Midbrain (tissue), 1 donor: ENCODE measurements at regions not wholly inside any gene's neighbourhood (a gene's known extent, or its start where the extent isn't known, plus 50 kb on each side); places are given as distances from the start of the nearest gene placed in this dataset.
"Not testable (repeated sequence)": the region's sequence is repeated elsewhere in the genome, so short reads cannot be mapped to it uniquely, and the experiment has no call there.

Experiments used
- DNase-seq: peaks from one replicate; lab custom pipeline; 2025; lab: John Stamatoyannopoulos, UW

DNA sequence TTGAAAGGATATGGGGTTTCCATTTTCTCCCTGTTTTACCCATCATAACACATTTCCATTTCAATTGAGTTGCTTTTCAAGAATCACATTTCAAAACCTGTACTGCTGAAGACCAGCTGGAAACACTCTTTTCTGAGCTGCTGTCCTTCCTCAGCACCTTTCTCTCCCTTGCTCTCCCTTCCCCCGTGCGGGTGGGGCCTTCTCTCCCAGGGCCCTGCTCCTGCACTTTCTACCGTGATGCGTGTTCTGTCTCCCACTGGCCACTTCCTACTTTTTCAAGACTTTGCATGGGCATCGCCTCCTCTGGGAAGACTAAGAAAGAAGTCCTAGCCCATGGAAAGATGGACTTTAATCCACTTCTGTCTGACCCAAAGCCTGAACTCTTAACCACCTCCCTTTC lies 390.4 kb downstream of the PTPRU start:
- DNase-seq = no peak

DNA sequence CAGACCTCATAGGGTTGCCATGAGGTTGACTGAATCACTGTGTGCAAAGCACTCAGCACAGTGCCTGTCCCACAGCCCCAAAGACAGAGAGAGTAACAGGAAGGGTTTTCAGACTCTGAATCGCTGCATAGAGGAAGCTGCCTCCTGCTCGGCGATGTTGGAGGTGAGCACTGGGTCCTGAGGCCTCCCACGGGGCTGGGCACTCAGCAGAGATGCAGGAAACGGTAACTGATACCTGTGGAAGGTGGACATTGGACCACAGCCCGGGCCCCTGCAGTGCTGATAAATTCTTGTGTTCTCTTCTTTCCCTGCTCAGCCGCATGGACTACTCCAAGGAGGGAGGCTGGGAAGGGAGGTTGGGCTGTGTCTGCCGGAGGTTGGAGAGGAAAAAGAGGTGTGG lies 389.7 kb downstream of the PTPRU start:
- no peak for DNase-seq

DNA sequence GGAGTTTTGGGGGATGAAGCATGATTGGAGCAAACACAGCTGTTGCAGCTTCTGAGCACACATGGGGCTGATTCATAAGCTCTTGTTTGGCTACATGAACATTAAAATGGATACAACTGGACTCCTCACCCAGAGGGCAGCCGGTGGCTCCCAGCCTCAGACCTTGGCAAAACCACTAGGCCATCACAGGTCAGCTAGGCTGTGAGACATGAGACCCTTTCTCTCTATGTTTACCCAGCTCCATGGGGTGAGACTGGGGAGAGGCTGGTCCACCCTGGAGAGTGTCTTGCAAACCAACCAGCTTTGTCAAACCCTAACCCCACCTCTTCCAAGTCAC lies 388.7 kb downstream of the PTPRU start:
- no peak for DNase-seq

DNA sequence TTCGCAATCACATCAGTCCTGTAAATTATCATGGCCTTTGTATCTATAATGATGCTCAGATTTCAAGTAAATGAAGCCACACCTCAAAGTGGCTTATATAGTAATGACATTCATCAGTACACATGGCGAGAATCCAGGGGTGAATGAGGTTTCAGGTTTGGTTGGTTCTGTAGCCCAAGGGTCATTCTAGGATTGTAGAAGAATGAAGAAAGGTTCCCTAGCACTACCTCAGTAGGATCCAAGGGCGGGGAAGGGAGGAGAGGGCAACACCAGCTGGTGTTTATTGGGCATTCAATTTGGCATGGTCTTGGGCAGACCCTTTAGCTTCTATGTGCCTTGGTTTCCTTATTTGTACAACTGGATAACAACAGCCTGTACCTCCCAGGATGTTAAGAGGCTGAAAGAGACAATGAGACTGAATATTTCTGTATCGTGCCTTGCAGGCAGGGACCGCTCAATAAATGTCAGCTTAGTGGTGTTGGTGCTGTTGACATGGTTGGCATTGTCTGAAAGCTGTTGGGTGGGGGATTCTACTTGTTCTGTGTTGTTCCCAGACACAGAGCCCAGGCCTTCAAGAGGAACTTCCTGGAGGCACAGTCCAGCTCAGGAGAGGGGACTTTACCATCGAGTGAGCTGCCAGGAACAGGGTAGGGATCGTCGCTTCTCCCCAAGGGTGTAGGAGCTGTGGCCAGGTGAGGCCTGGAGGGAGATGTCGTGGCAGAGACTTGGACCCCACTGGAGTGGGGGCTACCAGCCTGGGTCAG lies 388.2 kb downstream of the PTPRU start:
- no peak for DNase-seq

DNA sequence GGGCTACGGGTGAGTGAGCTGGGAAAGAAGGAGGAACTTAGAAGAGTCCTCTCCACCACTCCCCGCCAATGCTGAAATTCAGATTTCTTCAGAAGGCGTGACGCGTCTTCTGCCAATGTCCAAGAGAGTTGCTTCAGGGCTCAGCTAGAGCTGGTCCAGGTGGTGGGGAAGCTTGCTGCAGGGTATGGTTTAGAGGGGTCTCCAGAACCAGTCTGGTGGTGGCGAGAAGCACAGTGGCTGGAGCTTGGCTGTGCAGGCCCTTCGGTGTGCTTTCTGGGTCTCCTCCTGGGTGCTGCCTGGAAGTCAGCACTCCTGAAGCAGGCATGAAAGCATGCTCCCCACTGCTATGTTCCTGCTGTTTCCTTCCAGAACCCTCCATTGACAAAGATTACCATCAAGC lies 387.2 kb downstream of the PTPRU start:
- no peak for DNase-seq

DNA sequence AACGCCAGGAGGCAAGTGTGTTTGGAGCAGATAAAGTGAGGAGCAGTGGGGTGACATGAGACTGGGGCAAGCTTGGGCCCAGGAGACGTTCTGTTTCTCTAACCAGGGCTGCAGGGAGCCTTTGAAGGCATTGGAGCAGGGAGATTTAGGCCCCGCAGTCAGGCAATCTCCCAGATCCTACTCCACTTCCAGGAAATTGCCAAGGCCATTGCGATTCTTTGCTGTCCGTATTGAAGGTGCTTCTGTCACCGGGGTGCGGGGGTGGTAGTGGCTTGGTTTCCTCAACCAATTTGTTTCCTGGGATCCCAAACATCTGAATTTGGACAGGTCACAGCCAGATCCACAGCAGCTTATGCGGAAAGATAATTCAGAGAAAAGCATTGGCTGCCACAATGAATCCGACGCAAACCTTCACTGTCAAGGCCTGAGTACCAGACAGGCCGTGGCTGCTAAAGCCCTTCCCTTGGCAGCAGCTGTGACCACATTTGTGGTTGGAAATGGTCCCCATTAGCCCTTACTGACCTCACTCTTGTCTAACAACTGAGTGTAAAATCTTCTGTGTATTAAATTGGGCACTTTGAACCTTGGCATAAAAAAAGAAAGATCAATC lies 385.6 kb downstream of the PTPRU start:
- no peak for DNase-seq

DNA sequence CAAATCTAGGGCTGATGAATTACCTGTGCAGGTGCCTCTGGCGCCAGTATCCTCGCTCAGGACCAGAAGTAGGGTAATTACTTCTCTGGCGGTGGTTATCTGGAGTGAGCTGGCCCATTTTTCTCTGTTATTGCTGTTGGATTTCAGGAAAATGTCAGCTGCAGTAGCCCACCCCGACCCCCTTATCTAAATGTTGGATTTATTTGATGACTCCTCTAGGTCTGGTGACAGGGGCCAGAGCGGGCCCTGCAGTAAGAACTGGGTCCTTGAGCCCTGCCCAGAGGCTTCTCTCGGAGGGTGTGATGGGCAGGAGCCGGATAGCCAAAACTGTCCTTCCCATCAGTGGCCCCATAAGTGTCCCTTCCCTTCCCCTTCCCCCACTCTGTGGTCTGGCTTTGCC lies 384.3 kb downstream of the PTPRU start:
- no peak for DNase-seq

DNA sequence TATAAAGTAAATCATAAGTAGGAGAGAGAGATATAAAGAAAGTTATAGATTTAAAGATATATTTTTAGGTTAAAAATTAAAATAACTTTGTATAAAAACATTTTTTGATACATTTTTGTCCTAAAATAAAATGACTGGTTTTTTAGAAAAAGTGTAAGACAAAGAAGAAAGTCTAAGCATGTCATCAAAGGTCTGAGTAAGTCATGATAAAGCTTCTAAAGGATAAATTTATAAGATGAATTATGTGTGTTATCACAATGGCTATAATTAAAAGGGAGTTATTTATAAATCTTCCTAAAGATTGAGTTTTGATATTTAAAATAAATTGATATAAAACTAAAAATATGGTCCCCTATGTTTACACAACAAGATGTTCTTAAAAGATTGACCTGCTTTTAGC lies 370.9 kb downstream of the PTPRU start:
- no peak for DNase-seq

DNA sequence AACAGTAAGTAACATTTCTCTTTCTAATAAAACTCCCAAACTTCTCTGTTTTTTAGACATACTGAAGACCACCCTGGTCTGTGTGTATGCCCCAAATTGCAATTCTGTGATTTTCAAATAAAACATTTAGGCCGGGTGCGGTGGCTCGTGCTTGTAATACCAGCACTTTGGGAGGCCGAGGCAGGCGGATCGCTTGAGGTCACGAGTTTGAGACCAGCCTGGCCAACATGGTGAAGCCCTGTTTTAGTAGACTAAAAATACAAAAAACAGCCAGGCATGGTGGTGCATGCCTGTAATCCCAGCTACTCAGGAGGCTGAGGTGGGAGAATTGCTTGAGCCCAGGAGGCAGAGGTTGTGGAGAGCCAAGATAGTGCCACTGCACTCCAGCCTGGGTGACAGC lies 368.5 kb downstream of the PTPRU start:
- DNase-seq = not testable (repeated sequence)

DNA sequence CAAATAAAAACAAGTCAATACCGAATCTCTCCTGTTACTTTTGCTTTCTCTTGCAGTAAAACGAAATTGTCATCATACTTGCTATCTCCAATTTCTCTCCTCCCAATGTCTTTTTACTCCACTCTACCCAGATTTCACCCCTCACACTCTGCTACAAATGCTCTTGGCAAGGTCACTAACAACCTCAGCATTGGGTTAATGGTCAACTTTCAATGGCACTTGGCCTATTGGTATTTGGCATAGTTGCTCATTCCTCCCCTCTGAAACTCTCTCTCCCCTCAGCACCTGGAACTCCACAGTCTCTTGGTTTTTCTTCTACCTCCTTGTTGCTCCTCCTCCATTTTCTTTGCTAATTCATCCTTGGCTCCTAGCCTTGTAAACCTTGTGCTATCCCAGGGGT lies 367.3 kb downstream of the PTPRU start:
- DNase-seq = no peak

DNA sequence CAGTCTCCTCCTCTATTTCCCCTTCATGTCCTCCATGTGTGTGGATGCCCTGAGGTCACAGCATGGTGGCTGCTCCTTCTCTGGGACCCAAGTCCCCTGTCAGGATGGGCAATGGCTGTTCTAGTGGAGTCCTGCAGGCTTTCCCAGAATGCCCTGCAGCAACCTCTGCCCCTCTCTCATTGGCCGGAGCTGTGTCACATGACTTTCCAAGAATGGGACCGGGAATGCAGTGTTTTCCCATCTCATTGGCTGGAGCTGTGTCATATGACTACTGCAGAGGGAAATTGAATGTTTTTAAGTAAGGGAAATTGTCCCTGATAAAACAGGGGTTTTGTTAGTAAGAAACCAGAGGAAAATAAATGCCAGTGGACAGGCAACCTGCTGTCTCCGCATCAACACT lies 365.9 kb downstream of the PTPRU start:
- no peak for DNase-seq

DNA sequence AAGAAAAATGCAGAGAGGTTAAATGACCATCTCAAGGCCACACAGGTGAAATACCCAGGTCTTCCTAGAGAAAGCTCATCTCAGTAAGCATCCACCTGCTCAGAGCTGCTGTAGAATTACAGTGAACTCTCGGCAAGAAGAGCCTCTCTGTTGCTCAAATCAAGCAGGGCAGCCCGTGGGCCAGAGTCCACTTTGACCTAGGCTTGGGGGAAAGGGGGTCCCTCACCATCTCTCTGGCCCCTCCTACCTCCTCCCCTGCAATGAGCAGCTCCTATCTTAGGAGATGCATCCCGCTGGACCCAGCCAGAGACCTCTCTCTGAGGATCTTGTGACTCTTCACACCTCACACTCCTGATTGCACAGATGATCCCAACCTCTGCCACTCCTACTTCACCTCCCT lies 364.7 kb downstream of the PTPRU start:
- DNase-seq = no peak

DNA sequence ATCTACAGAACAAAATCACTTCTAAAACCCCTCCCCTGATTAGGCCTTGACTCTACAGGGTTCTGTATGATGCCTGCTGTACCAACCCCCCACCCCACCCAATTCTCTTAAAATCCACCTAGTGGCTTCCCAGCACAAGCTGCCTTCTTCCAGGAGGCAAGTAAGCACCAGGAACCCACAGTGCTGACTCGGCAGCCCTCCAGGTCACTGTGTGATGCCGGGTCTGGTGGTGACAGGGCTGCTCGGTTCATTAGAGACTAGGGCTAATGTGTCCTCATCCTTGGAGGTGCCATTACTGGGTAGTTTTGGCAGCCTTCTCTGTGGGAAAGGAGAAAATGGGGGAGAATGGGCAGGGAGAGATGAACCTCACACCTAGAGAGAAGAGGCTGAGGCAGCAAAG lies 363.5 kb downstream of the PTPRU start:
- DNase-seq = no peak

DNA sequence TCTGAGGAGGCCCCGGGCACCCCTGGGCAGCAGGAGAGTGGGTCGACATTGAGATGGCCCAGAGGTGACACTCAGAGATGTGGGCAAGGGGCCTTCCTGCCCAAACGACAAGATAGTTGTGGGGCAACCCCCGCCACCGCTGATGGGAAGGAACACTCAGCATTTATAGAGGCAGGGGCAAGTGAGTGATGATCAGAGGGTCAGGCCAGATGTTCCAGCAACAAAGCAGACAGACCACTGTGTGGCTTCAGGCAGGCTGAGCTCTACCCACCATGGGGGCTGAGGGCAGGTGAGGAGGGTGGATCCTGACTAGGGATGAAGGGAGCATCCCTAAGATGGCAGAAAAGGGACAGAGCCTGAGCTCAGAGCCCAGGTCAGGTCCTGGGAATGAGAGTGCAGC lies 362.7 kb downstream of the PTPRU start:
- DNase-seq = no peak

DNA sequence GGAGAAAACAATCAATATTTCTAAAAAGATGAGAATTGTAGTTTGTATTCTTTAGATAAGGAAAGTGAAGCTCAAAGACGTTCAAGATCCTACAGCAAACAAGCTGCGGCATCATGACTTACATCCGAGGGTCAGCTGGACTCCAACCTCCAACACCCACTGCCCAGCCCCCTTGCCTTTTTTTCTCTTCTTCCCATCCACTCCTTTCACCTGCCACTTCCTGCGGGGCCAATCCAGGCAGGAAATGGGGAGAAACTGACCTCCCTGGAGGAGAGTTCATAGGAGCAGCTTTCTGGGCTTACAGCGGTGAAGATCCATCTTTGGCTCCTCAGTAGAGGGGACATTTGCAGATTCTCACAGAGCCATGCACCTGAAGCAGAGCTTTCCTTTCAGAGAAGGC lies 361.5 kb downstream of the PTPRU start:
- DNase-seq = no peak

DNA sequence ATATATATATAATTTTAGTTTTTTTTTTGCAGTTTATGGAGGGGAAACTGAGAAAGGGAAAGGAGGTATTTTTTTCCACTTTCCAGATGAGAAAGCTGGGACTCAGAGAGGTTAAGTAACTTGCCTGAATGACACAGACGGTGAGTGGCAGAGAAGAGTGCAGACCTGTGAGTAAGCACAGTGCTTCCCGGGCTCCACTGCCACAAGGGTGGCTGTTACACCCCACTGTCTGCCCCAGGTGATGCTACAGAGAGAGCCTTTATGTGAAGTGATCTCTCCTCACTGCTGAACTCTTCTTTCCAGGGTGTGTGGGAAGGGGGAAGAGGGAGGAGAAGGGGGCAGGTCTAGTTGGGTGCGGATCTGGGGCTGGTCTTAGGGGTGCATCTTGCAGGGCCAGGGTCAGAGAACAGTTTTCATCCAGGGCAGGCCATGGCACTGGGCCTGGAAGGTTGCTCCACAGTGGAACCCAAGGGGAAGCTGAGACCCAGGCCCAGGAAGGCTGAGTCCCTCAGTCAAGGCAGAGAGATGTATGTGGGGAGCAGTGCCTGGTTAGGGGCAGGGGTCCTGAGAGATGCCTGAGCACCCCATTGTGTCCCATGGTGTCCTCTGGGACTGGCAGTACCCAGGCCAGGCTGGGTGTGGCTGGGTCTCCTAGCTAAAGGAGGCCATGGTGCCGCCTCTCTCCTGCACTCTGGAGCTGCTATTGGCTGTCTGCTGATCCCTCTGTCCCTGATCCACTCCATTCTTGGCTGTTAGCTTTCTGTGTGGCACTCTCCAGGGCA lies 357.5 kb downstream of the PTPRU start:
- no peak for DNase-seq

DNA sequence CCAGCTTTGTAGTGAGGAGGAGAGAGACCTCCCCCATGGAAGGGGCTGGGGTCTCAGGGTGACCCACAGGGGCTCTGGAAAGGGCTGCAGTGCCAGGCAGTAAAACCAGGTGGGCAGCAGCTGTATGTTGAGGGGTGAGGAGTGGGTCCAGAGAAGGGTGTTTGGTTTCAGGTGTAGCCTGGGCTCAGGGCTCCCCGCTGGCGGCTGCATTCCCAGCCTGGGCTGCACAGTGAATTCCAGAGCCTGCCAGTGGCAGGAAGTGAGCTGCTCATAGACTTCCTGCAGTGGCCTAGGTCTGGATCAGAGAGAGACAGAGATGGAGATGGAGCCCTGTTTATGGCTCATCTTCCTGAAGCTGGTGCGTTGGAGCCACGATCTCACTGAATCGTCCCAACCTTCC lies 356.4 kb downstream of the PTPRU start:
- no peak for DNase-seq

DNA sequence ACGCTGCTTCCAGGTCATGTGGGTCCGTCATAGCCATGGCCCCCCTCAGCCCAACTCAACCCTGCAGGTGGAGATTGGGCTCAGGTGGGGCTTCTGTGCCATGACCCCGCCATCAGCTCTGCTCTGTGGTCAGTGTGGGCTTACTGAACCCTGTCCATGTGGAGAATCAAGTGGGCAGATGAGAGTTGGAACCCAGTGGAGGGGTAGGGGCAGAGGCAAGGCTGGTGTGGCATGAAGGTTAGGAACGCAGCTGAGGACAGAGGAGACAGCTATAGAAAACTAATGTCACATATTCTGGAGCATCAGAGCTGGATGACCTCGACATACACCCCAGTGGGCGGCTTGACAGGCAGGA lies 355.9 kb downstream of the PTPRU start:
- DNase-seq = no peak

DNA sequence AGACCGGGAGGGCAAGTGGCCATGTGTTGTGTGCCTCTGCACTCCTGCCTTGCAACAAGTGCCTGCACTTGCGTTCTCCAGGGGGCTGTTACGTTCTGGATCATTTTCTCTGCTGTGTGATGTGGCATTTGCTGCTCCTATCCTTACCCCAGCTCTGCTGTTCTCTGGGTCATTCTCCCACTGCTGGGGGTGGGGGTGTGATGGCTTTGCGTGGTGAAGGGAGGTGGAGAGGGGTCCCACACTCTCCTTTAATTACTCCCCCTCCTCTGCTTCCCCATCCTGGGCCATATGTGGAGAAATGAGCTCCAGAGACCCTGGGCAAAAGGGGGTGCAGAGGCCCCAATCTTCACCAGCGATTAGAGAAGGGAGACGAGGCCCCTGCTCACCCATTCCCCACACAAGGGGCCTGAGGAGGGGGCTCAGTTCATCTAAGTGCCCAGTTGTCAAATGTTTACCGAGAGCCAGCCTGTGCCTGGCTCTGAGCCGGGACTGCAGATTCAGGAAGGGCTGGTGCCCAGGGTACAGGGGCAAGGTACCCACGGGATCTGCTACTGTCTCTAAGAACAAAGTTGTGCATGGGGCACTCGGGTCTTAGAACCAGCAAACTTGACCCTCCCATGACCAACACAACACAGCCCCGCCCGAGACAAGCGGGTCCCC lies 355.4 kb downstream of the PTPRU start:
- no peak for DNase-seq

DNA sequence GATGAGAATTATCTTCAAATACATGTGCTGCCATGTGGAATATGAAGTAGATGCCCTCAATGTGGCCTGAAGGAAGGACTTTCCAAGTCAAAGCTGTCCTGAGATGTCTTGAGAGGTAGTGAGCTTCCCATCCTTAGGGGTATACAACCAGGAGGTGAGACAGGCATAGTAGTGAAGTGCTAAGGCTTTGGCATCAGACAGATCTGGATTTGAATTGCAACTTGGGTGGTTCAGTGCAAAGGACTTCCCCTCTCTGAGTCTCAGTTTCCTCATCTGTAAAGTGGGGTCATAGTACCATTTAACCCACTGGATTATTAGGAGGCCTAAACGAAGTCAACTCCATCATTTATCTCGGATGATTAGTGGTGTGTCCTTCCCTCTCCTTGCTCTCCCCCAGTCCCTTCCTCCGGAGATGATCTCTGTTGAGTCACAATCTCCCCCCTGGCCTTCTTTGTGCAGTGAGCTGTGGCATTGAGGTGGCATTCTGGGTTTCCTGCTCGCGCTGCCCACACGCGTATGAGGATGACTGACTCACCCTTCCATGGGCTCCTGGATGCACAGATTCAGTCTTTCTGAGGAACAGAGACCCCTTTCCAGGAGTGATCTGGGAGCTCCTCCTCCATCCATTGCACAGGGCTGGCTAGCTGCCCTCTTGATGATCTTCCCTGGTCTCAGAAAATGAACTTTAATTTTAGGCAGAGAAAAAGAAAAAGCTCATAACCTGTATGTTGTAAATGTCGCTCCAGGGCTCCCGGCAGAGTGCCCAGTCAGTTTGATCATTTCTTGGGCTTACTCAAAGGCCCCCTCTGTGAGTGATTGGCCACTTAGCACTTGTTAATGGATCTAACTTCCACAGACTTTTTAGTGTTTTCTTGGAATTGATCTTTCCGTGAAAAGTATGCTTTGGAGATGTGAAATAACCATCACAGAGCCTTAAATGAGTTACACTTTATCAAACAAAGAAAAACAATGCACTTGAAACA lies 354.6 kb downstream of the PTPRU start:
- DNase-seq = no peak

DNA sequence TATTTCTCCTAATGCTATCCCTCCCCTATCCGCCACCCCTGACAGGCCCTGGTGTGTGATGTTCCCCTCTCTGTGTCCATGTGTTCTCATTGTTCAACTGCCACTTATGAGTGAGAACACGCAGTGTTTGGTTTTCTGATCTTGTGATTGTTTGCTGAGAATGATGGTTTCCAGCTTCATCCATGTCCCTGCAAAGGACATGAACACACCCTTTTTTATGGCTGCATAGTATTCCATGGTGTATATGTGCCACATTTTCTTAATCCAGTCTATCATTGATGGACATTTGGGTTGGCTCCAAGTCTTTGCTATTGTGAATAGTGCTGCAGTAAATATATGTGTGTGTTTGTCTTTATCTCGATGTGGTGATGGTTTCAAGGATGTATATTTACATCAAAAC lies 353.4 kb downstream of the PTPRU start:
- not testable (repeated sequence) for DNase-seq
